ENCODE measurements at regions not wholly inside any gene's neighbourhood (a gene's known extent, or its start where the extent isn't known, plus 50 kb on each side); places are given as distances from the start of the nearest gene placed in this dataset.

DNA sequence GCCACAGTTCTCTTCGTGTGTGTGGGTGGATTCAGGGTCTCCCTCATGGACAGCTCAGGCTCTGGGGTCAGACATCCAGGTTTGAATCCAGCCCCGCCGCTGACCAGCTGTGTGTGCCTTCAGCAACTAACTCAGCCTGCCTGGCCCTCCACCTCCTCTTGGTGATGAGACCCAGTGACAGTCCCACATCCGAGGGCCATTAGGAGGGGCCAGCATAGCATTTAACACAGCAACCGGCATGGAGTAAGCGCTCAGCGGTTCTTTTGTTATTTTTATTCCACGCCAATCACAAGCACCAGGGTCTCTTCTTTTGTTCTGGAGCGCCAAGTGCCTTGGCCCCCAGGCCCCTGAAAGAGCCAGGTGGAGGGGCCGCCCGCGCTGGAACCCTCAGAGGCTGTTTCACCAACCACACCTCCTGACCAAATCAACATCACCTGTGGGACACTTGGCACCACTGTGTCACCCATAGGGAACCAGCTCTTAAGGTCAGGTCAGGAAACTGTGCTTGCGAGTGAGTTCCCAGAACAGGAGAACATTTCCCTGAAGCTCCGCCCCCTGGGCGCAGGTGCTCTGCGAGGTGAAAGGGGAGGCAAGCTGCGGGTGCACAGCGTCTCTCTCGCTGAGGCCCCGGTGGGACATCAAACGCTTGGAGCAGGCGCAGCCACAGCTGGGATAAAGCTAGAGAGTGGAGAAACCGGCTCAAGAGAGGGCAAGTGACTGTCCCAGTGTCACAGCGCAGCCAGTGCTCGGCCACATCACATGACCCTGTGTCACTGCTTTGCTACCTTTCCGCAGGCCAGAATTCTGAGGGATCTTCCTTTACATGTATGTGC lies 311.3 kb downstream of the UACA start:
- TF ChIP-seq, protein P1, sequence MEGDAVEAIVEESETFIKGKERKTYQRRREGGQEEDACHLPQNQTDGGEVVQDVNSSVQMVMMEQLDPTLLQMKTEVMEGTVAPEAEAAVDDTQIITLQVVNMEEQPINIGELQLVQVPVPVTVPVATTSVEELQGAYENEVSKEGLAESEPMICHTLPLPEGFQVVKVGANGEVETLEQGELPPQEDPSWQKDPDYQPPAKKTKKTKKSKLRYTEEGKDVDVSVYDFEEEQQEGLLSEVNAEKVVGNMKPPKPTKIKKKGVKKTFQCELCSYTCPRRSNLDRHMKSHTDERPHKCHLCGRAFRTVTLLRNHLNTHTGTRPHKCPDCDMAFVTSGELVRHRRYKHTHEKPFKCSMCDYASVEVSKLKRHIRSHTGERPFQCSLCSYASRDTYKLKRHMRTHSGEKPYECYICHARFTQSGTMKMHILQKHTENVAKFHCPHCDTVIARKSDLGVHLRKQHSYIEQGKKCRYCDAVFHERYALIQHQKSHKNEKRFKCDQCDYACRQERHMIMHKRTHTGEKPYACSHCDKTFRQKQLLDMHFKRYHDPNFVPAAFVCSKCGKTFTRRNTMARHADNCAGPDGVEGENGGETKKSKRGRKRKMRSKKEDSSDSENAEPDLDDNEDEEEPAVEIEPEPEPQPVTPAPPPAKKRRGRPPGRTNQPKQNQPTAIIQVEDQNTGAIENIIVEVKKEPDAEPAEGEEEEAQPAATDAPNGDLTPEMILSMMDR (IDR thresholded peaks at IDR 0.05; ENCODE audit: low read depth, low read length, poor library complexity, severe bottlenecking) = no peak
- TF ChIP-seq EZH2phosphoT487 (IDR thresholded peaks at IDR 0.05; ENCODE audit: borderline replicate concordance, low read length) = no peak
